HEK293 (cell line): ENCODE measurements at regions not wholly inside any gene's neighbourhood (a gene's known extent, or its start where the extent isn't known, plus 50 kb on each side); places are given as distances from the start of the nearest gene placed in this dataset.
"Not testable (repeated sequence)": the region's sequence is repeated elsewhere in the genome, so short reads cannot be mapped to it uniquely, and the experiment has no call there.

Experiments used
- CTCF ChIA-PET: fragments of 350-600 bp; formaldehyde crosslinking; extraction: SDS; loops from one replicate; lab custom pipeline; 2021; ENCODE audit warnings: antibody characterized with exemption; lab: Yijun Ruan, JAX
- POLR2A ChIA-PET: fragments of 300-600 bp; formaldehyde crosslinking; extraction: SDS; loops from one replicate; lab custom pipeline; 2020; ENCODE audit warnings: antibody characterized with exemption, inconsistent platforms; lab: Yijun Ruan, JAX
- H3K27ac ChIP-seq: fragments of 200-500 bp; sonication (Bioruptor generic); 2 replicates; pipeline ENCODE4 v1.5.1; 2014; ENCODE audit warnings: low read depth, low read length, control low read depth, inconsistent platforms; ENCODE audit errors: extremely low read depth
- H3K36me3 ChIP-seq, 2 experiments: fragments of 200-500 bp in 1 of 2; sonication (Bioruptor generic) in 1 of 2; 1 replicate in 1 of 2; 2 replicates in 1 of 2; pipeline ENCODE4 v1.5.1; 2014 to 2017; ENCODE audit warnings: inconsistent platforms in 2 of 2, low read length in 2 of 2; ENCODE audit not compliant: control insufficient read depth in 2 of 2, insufficient read depth in 1 of 2
- H3K4me1 ChIP-seq: fragments of 200-500 bp; sonication (Bioruptor generic); 2 replicates; pipeline ENCODE4 v1.5.1; 2014; ENCODE audit warnings: mild to moderate bottlenecking, low read length, inconsistent platforms; ENCODE audit not compliant: control insufficient read depth, insufficient read depth
- H3K4me3 ChIP-seq: 2 replicates; pipeline ENCODE4 v1.5.1; 2011; ENCODE audit warnings: low read depth, mild to moderate bottlenecking, control low read depth, low read length, moderate library complexity
- H3K9me3 ChIP-seq: fragments of 200-500 bp; sonication (Bioruptor generic); 2 replicates; pipeline ENCODE4 v1.5.1; 2014; ENCODE audit warnings: low read depth, low read length, inconsistent platforms; ENCODE audit not compliant: control insufficient read depth, insufficient read depth
- EGR2 ChIP-seq: fragments of 450-650 bp; formaldehyde crosslinking; IDR thresholded peaks from 2 replicates; pipeline ENCODE4 v1.5.1; 2016; ENCODE audit warnings: low read depth, missing biosample characterization, missing genetic modification characterization
- GLIS1 ChIP-seq: fragments of 450-650 bp; formaldehyde crosslinking; IDR thresholded peaks from 2 replicates; pipeline ENCODE4 v1.5.1; 2016; ENCODE audit warnings: missing biosample characterization, missing genetic modification characterization
- KLF10 ChIP-seq: fragments of 450-650 bp; IDR thresholded peaks from 2 replicates; pipeline ENCODE4 v1.5.1; 2018; ENCODE audit warnings: missing biosample characterization, mild to moderate bottlenecking, missing genetic modification characterization
- KLF7 ChIP-seq: fragments of 450-650 bp; formaldehyde crosslinking; IDR thresholded peaks from 2 replicates; pipeline ENCODE4 v1.5.1; 2016; ENCODE audit warnings: missing biosample characterization, missing genetic modification characterization, borderline replicate concordance
- OSR2 ChIP-seq: fragments of 450-650 bp; formaldehyde crosslinking; IDR thresholded peaks from 2 replicates; pipeline ENCODE4 v1.5.1; 2016; ENCODE audit warnings: missing biosample characterization, missing genetic modification characterization
- TRIM28 ChIP-seq: IDR thresholded peaks from 2 replicates; pipeline ENCODE4 v1.6.1; 2011; ENCODE audit warnings: low read length, control low read depth, borderline replicate concordance
- ZBTB26 ChIP-seq: fragments of 450-650 bp; formaldehyde crosslinking; optimal IDR thresholded peaks from 2 replicates; pipeline ENCODE3; 2016; ENCODE audit warnings: missing biosample characterization, mild to moderate bottlenecking, missing genetic modification characterization
- ZFHX2 ChIP-seq: fragments of 450-650 bp; formaldehyde crosslinking; conservative IDR thresholded peaks from 2 replicates; pipeline ENCODE4 v1.5.1; 2016; ENCODE audit warnings: missing biosample characterization, missing genetic modification characterization
- ZNF121 ChIP-seq: fragments of 450-650 bp; formaldehyde crosslinking; IDR thresholded peaks from 2 replicates; pipeline ENCODE4 v1.5.1; 2016; ENCODE audit warnings: missing biosample characterization, missing genetic modification characterization
- ZNF184 ChIP-seq: fragments of 450-650 bp; IDR thresholded peaks from 2 replicates; pipeline ENCODE4 v1.5.1; 2018; ENCODE audit warnings: missing biosample characterization, mild to moderate bottlenecking, missing genetic modification characterization
- ZNF24 ChIP-seq: fragments of 450-650 bp; formaldehyde crosslinking; IDR thresholded peaks from 2 replicates; pipeline ENCODE4 v1.5.1; 2016; ENCODE audit warnings: missing biosample characterization, missing genetic modification characterization
- ZNF366 ChIP-seq: fragments of 450-650 bp; formaldehyde crosslinking; conservative IDR thresholded peaks from 2 replicates; pipeline ENCODE4 v1.5.1; 2016; ENCODE audit warnings: missing biosample characterization, missing genetic modification characterization
- ZNF555 ChIP-seq: fragments of 450-650 bp; formaldehyde crosslinking; conservative IDR thresholded peaks from 2 replicates; pipeline ENCODE4 v1.5.1; 2017; ENCODE audit warnings: missing biosample characterization, mild to moderate bottlenecking, missing genetic modification characterization, inconsistent platforms
- ZNF600 ChIP-seq: fragments of 450-650 bp; formaldehyde crosslinking; IDR thresholded peaks from 2 replicates; pipeline ENCODE4 v1.5.1; 2016; ENCODE audit warnings: missing biosample characterization, missing genetic modification characterization
- ZNF677 ChIP-seq: fragments of 450-650 bp; IDR thresholded peaks from 2 replicates; pipeline ENCODE4 v1.5.0; 2018; ENCODE audit warnings: missing biosample characterization, mild to moderate bottlenecking, missing genetic modification characterization, moderate library complexity
- TF ChIP-seq, protein P1 (sequence below): fragments of 450-650 bp; formaldehyde crosslinking; IDR thresholded peaks from 2 replicates; pipeline ENCODE4 v1.5.1; 2017; ENCODE audit warnings: missing biosample characterization, missing genetic modification characterization
- TF ChIP-seq, protein P2 (sequence below): fragments of 450-650 bp; formaldehyde crosslinking; IDR thresholded peaks from 2 replicates; pipeline ENCODE4 v1.5.1; 2016; ENCODE audit warnings: missing biosample characterization, missing genetic modification characterization
- TF ChIP-seq, protein P3 (sequence below): fragments of 450-650 bp; formaldehyde crosslinking; IDR thresholded peaks from 2 replicates; pipeline ENCODE4 v1.5.1; 2016; ENCODE audit warnings: missing biosample characterization, missing genetic modification characterization

GRCh38 chr21:31513541-31513940 lies 146.0 kb upstream of the SOD1 start:
- H3K4me1 ChIP-seq = peaks cover 31% of the 10 kb centered on the region
- H3K27ac ChIP-seq, H3K4me3 ChIP-seq, H3K9me3 ChIP-seq, H3K36me3 ChIP-seq: not testable (repeated sequence)
- TF ChIP-seq ZNF600 (tag by site-specific recombination) (peak; percentile 88), OSR2 (tag by site-specific recombination) (peak; percentile 4; the same call in 1 of the 2 replicates)
- TF ChIP-seq, protein P1, sequence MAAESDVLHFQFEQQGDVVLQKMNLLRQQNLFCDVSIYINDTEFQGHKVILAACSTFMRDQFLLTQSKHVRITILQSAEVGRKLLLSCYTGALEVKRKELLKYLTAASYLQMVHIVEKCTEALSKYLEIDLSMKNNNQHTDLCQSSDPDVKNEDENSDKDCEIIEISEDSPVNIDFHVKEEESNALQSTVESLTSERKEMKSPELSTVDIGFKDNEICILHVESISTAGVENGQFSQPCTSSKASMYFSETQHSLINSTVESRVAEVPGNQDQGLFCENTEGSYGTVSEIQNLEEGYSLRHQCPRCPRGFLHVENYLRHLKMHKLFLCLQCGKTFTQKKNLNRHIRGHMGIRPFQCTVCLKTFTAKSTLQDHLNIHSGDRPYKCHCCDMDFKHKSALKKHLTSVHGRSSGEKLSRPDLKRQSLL (tag by site-specific recombination) = peak; percentile 68; the same call in 1 of the 2 replicates
- POLR2A ChIA-PET = interaction anchor here (0.7 to 1.1 kb wide), 2 partner anchors 20 to 45 kb away, joined by 4 to 5 read pairs; no protein-coding TSS in a partner anchor
- CTCF ChIA-PET = interaction anchor here (1.0 to 2.0 kb wide), 4 partner anchors 8 to 67 kb away, joined by 3 to 7 read pairs (median 4); no protein-coding TSS in a partner anchor

GRCh38 chr21:31511999-31512398 lies 147.5 kb upstream of the SOD1 start:
- H3K9me3 ChIP-seq, H3K36me3 ChIP-seq, H3K27ac ChIP-seq, POLR2A ChIA-PET, H3K4me3 ChIP-seq: not testable (repeated sequence)
- H3K4me1 ChIP-seq = peaks cover 24% of the 10 kb centered on the region
- peak; percentile 65 for TF ChIP-seq GLIS1 (tag by site-specific recombination)
- TF ChIP-seq, protein P2, sequence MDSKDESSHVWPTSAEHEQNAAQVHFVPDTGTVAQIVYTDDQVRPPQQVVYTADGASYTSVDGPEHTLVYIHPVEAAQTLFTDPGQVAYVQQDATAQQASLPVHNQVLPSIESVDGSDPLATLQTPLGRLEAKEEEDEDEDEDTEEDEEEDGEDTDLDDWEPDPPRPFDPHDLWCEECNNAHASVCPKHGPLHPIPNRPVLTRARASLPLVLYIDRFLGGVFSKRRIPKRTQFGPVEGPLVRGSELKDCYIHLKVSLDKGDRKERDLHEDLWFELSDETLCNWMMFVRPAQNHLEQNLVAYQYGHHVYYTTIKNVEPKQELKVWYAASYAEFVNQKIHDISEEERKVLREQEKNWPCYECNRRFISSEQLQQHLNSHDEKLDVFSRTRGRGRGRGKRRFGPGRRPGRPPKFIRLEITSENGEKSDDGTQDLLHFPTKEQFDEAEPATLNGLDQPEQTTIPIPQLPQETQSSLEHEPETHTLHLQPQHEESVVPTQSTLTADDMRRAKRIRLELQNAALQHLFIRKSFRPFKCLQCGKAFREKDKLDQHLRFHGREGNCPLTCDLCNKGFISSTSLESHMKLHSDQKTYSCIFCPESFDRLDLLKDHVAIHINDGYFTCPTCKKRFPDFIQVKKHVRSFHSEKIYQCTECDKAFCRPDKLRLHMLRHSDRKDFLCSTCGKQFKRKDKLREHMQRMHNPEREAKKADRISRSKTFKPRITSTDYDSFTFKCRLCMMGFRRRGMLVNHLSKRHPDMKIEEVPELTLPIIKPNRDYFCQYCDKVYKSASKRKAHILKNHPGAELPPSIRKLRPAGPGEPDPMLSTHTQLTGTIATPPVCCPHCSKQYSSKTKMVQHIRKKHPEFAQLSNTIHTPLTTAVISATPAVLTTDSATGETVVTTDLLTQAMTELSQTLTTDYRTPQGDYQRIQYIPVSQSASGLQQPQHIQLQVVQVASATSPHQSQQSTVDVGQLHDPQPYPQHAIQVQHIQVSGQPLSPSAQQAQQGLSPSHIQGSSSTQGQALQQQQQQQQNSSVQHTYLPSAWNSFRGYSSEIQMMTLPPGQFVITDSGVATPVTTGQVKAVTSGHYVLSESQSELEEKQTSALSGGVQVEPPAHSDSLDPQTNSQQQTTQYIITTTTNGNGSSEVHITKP (tag by site-specific recombination) = 0 out of 2 replicates have a peak, but pooled peaks have one; percentile 15
- peak; percentile 95 for TF ChIP-seq ZNF121 (tag by site-specific recombination)
- CTCF ChIA-PET = interaction anchor here (0.7 to 1.3 kb wide), 4 partner anchors 10 to 200 kb away, joined by 3 to 5 read pairs (median 3); no protein-coding TSS in a partner anchor

- no peaks in the 10 kb centered on the region for H3K9me3 ChIP-seq
- ChIA-PET POLR2A (no interaction called here), CTCF (interaction anchor here (0.7 to 1.3 kb wide), 4 partner anchors 10 to 199 kb away, joined by 3 to 5 read pairs (median 3); no protein-coding TSS in a partner anchor)
- H3K36me3 ChIP-seq = no peaks in the 10 kb centered on the region
- TF ChIP-seq KLF10 (tag by site-specific recombination) (peak; percentile 71), ZNF677 (no peak)
- H3K4me3 ChIP-seq = no peak overlapping the region
- no peak overlapping the region for H3K27ac ChIP-seq
- peaks cover 24% of the 10 kb centered on the region for H3K4me1 ChIP-seq
These were observed 148.2 kb upstream of the SOD1 start for GRCh38 chr21:31511258-31511657.

- H3K4me3 ChIP-seq = no peak overlapping the region
- H3K4me1 ChIP-seq = peaks cover 19% of the 10 kb centered on the region
- no peak overlapping the region for H3K27ac ChIP-seq
- CTCF ChIA-PET = interaction anchor here (0.5 to 1.4 kb wide), 6 partner anchors 15 to 240 kb away, joined by 3 to 15 read pairs (median 3); no protein-coding TSS in a partner anchor
- POLR2A ChIA-PET = no interaction called here
- H3K36me3 ChIP-seq = no peaks in the 10 kb centered on the region; a peak in 1 of 3 replicates
- H3K9me3 ChIP-seq = no peaks in the 10 kb centered on the region
- TF ChIP-seq ZFHX2 (tag by site-specific recombination) = peak; percentile 99
- TF ChIP-seq TRIM28 = peak; percentile 93
- TF ChIP-seq ZBTB26 (tag by site-specific recombination) = peak; percentile 21
- TF ChIP-seq ZNF184 = peak; percentile 89
- TF ChIP-seq, protein P3, sequence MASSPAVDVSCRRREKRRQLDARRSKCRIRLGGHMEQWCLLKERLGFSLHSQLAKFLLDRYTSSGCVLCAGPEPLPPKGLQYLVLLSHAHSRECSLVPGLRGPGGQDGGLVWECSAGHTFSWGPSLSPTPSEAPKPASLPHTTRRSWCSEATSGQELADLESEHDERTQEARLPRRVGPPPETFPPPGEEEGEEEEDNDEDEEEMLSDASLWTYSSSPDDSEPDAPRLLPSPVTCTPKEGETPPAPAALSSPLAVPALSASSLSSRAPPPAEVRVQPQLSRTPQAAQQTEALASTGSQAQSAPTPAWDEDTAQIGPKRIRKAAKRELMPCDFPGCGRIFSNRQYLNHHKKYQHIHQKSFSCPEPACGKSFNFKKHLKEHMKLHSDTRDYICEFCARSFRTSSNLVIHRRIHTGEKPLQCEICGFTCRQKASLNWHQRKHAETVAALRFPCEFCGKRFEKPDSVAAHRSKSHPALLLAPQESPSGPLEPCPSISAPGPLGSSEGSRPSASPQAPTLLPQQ (tag by site-specific recombination) = peak; percentile 92
- TF ChIP-seq ZNF366 (tag by site-specific recombination) = 0 out of 2 replicates have a peak, but pooled peaks have one; percentile 37
- peak; percentile 99 for TF ChIP-seq EGR2 (tag by site-specific recombination)
- no peak for TF ChIP-seq ZNF555 (tag by site-specific recombination)
- TF ChIP-seq ZNF24 (tag by site-specific recombination) = peak; percentile 64
- no peak for TF ChIP-seq KLF7 (tag by site-specific recombination)
These were observed 150.1 kb upstream of the SOD1 start for GRCh38 chr21:31509194-31510017.
